D341Med (cell line): ENCODE measurements at regions not wholly inside any gene's neighbourhood (a gene's known extent, or its start where the extent isn't known, plus 50 kb on each side); places are given as distances from the start of the nearest gene placed in this dataset.

Experiments
- DNase-seq: peaks from one replicate; pipeline ENCODE4 v3.0.0; 2012; ENCODE audit warnings: low spot score

DNA sequence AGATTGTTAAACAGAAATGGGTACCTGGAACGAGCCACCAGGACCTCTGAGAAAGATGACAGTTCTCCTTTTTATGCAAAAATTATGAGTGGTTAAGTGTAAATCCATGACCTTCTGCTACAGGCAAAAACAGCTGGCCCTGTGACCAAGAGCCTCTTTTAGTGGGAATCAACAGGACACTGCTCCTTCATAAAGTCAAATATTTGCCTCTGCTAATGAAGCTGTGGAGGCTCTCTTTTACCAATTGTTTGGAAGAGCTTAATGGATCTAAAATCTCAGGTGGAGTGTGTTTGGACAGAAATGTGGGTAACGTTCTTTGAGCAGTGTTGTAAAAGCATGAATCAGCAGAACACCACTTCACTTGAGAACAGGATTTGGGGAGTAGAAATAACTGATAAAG, 117.5 kb upstream of the PCSK2 start:
- DNase-seq = no peak

- no peak for DNase-seq
These were observed 98.6 kb upstream of the PCSK2 start for GRCh38 chr20:17128206-17128605.

- DNase-seq = no peak
These were observed 97.8 kb upstream of the PCSK2 start for GRCh38 chr20:17129089-17129488.

DNA sequence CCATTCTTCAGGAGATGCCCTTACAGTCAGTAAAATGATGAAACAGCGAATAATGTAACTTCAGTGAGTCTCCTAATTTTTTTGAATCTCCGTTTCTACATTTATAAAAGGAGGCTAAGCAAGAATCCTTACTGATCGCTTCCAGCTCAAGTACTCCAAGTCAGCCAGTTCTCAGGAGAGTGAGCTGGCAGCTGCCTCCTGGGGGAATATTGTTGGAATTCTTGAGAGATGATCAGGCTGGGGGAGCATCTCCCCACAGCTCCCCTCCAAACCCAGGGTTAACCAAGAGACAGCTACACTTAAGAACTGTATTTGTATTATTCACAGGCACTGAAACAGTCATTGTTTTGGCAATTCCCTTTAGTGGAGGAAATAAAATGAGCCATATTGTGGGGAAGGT, 89.1 kb upstream of the PCSK2 start:
- no peak for DNase-seq

DNA sequence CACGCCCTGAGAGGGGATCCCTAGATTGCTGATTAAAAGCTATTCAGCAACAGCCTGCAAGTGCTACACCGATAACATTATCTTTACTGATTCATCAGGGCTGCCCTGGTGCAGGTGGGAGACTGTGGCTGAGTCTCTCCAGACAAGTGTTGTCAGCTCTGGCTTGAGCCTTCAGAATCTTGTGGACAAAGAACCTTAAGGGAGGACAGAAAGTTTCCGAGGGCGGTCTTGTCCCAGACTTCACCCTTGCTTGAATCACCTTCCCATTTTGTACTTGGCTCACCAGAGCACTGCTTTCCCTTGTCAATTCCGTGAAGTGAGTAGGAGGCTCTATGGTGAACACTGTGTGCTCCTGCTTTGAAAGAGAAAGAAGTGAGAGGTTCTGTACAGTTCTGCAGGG, 88.6 kb upstream of the PCSK2 start:
- DNase-seq = no peak

- no peak for DNase-seq
These were observed 85.9 kb upstream of the PCSK2 start for GRCh38 chr20:17140894-17141293.

DNA sequence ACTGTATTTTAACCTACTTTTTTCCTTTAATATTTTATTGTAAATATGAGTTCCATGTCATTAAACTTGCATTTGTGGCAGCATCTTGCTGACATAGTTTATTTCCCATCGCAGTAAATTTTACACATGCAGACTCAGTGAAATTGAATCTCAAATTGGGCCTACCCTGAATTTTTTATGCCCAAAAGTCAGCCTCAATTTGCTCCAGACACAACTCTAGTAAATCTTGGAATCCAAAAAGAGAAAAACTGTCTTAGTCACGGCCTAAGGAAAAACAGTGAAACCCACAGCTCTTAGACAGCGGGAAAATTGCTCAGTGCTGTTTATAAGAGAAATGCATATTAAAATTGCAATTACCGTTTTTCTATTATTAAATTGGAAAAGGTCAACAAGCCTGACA, 85.3 kb upstream of the PCSK2 start:
- no peak for DNase-seq

DNA sequence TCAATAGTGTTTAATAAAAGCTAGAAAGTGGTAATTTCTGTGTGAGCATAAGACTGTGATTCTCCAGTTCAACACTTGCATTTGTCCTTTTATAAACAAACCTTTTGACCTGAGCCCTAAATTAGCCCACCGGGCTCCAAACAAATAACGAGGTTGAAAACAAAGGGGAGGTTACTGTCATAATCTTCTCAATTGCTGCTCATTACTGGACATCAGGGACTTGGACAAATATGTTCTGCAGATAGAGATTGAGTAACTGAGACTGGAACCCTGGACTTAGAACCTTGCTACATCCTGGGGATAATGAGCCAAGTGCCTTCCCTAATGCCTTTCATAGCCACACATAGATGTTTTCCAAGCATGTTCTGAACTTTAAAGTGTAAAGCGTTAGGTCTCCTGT, 84.2 kb upstream of the PCSK2 start:
- no peak for DNase-seq

DNA sequence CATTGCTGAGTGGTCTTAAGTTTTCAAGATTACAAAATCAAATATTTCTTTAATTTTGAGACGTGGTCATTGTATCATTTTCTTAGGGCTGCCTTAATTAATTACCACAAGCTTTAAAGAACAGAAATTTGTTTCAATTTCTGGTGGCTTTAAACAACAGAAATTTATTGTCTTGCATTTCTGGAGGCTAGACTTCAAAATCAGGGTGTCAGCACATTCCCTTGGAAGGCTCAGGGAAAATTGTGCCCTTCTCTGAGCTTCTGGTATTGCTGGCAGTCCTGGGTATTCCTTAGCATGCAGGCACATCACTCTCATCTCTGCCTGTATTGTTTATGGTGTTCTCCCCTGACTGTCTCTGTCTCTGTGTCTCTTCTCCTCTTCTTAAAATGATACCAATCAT, 76.0 kb upstream of the PCSK2 start:
- DNase-seq = no peak

DNA sequence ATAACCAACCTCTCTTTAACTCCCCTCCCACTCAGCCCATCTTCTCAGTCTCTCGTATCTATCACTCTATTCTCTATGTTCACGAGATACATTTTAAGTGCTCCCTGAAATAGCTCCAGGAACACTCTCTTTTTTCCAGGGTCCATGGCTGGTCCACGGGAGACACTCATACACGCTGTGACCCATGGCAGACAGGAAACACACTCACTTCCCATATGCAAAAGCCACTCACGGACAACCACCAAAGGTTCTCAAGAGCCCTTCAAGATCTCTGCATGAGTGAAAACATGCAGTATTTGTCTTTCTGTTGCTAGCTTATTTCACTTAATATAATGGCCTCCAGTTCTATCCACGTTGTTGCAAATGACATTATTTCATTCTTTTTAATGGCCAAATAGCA, 71.4 kb upstream of the PCSK2 start:
- no peak for DNase-seq

GRCh38 chr20:17158701-17159100, 68.1 kb upstream of the PCSK2 start:
- DNase-seq = no peak

GRCh38 chr20:17161673-17162481, 65.0 kb upstream of the PCSK2 start:
- no peak for DNase-seq

- no peak for DNase-seq
These were observed 58.7 kb upstream of the PCSK2 start for GRCh38 chr20:17168026-17168612.

GRCh38 chr20:17169585-17170136, 57.2 kb upstream of the PCSK2 start:
- no peak for DNase-seq

DNA sequence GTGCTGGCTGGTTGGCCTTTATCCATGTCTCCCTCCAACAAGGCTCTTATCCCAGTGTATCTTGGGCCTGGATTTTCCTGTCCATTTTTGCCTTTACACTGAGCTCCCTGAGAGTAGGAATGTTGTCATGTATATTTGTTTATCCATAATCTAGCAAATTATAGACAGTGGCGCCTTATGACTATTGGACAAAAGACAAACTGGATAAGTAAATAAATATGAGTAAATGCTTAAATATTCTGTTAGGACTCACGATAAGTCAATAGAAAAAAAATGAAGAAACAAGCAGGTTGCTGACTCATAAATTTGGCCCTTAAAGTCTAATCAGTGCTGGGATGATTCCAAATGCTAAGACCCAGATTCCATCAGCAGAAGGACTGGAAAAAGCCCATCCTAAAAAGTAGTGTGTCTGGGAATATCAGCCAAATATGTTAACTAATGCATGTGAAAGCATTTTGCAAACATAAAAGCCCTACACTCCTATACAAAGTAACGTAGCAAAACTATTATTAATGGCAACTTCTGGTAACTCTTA, 55.0 kb upstream of the PCSK2 start:
- no peak for DNase-seq

DNA sequence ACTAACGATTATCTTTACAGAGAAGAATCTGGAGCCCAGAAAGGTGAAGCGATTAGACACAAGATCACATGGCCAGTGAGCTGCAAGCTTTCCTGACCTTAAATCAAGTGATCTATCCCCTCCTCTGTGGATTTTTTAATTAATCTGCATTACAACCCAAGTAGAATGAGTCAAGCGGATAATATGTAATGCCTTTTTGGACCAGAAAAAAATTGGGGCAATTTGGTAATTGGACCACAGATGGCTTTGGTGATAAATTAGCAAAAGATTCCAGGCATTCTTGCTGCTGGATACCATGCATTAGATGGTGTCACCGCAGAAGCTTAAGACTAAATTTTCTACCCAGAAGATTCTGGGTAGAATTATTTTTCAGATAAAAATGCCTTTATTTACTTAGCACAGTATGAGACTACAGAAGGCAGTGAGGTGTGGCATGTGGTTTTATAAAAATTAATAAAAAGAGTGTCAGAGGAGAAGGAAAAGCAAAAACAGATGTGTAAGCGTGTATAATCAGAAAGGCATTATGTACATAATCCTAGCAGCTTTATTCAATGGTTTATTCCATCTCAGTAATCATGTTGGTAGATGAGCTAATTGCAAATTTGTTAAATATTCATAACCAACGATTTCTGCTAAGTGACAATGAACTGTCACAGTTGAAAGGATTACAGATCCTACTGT, 53.9 kb upstream of the PCSK2 start:
- no peak for DNase-seq
